SU-DHL-6 (cell line): ENCODE measurements at regions not wholly inside any gene's neighbourhood (a gene's known extent, or its start where the extent isn't known, plus 50 kb on each side); places are given as distances from the start of the nearest gene placed in this dataset.
A peak's percentile ranks its signal among the peaks of the same experiment; 100 is the strongest.

Source experiments
- H2AFZ ChIP-seq: fragments of 200-600 bp; sonication (generic); 2 replicates; pipeline ENCODE4 v1.6.1; 2014; ENCODE audit warnings: low read depth, mild to moderate bottlenecking, moderate library complexity, mixed read lengths, antibody characterized with exemption, low read length; ENCODE audit not compliant: severe bottlenecking
- H3F3A ChIP-seq: fragments of 200-600 bp; shearing (Covaris generic); 2 replicates; pipeline ENCODE4 v1.6.0; 2016; ENCODE audit warnings: antibody characterized with exemption, mild to moderate bottlenecking; ENCODE audit not compliant: insufficient read depth
- H3K27ac ChIP-seq: fragments of 200-600 bp; sonication (generic); 2 replicates; pipeline ENCODE4 v1.5.1; 2016; ENCODE audit warnings: low read depth, mild to moderate bottlenecking, low read length, moderate library complexity, mixed read lengths
- H3K27me3 ChIP-seq: fragments of 200-600 bp; sonication (generic), shearing (Covaris generic); 2 replicates; pipeline ENCODE4 v1.6.0; 2014; ENCODE audit warnings: mild to moderate bottlenecking, low read length
- H3K36me3 ChIP-seq: fragments of 200-600 bp; sonication (generic); 2 replicates; pipeline ENCODE4 v1.6.1; 2014; ENCODE audit warnings: mild to moderate bottlenecking, low read length, mixed read lengths
- H3K4me2 ChIP-seq: fragments of 300-600, 200-600 bp; shearing (Covaris generic), sonication (generic); 2 replicates; pipeline ENCODE4 v1.6.0; 2014; ENCODE audit warnings: low read length, low read depth, mild to moderate bottlenecking; ENCODE audit not compliant: poor library complexity, severe bottlenecking
- H3K4me3 ChIP-seq: fragments of 200-600 bp; sonication (generic); 2 replicates; pipeline ENCODE4 v1.5.1; 2014; ENCODE audit warnings: antibody characterized with exemption, low read length, mild to moderate bottlenecking, mixed read lengths; ENCODE audit not compliant: insufficient read depth, poor library complexity, severe bottlenecking
- H3K79me2 ChIP-seq: fragments of 200-600 bp; sonication (generic); 2 replicates; pipeline ENCODE4 v1.6.1; 2014; ENCODE audit warnings: mild to moderate bottlenecking, low read length, moderate library complexity; ENCODE audit not compliant: insufficient read depth
- H3K9ac ChIP-seq: fragments of 200-600 bp; sonication (generic); 2 replicates; pipeline ENCODE4 v1.7.0; 2014; ENCODE audit warnings: mild to moderate bottlenecking, low read length
- H3K9me2 ChIP-seq: fragments of 200-600 bp; sonication (generic); replicated peaks from 2 replicates; pipeline ENCODE4 v1.6.1; 2014; ENCODE audit warnings: low read length; ENCODE audit not compliant: insufficient read depth
- H3K9me3 ChIP-seq: fragments of 200-600 bp; sonication (generic); 2 replicates; pipeline ENCODE4 v1.6.1; 2014; ENCODE audit warnings: low read length, mixed read lengths; ENCODE audit not compliant: insufficient read depth
- H4K20me1 ChIP-seq: fragments of 200-600 bp; sonication (generic); 2 replicates; pipeline ENCODE4 v1.6.1; 2014; ENCODE audit warnings: low read depth, mild to moderate bottlenecking, antibody characterized with exemption, low read length, moderate library complexity, mixed read lengths
- CTCF ChIP-seq: fragments of 200-600 bp; sonication (generic); IDR thresholded peaks from one replicate; pipeline ENCODE4 v1.5.1; 2017; ENCODE audit warnings: antibody characterized with exemption, mild to moderate bottlenecking, low read length, moderate library complexity; ENCODE audit not compliant: insufficient read depth, poor library complexity, severe bottlenecking
- EZH2phosphoT487 ChIP-seq: fragments of 200-600 bp; sonication (generic), shearing (Covaris generic); conservative IDR thresholded peaks from 2 replicates; pipeline ENCODE4 v1.6.1; 2018; ENCODE audit warnings: mild to moderate bottlenecking, antibody characterized with exemption, low read length, moderate library complexity, mixed read lengths

GRCh38 chr6:155519176-155519738, 63.6 kb upstream of the NOX3 start:
- no peaks in the 10 kb centered on the region for H3K27me3 ChIP-seq
- TF ChIP-seq EZH2phosphoT487: no peak
- TF ChIP-seq CTCF: no peak
- H3K4me3 ChIP-seq: no peak overlapping the region
- H3K9ac ChIP-seq: no peak overlapping the region
- H2AFZ ChIP-seq: no peak overlapping the region
- no peaks in the 10 kb centered on the region for H3K9me3 ChIP-seq
- no peaks in the 10 kb centered on the region for H3K9me2 ChIP-seq
- H4K20me1 ChIP-seq: no peaks in the 10 kb centered on the region
- H3K79me2 ChIP-seq: no peaks in the 10 kb centered on the region
- H3K36me3 ChIP-seq: no peaks in the 10 kb centered on the region
- no peaks in the 10 kb centered on the region for H3F3A ChIP-seq
- H3K27ac ChIP-seq: no peak overlapping the region
- H3K4me2 ChIP-seq: no peak overlapping the region

GRCh38 chr6:155517294-155517693, 61.7 kb upstream of the NOX3 start:
- Histone ChIP-seq H2AFZ (no peak overlapping the region), H3K36me3 (no peaks in the 10 kb centered on the region), H3K79me2 (no peaks in the 10 kb centered on the region), H3K4me3 (no peak overlapping the region), H4K20me1 (no peaks in the 10 kb centered on the region), H3K27me3 (no peaks in the 10 kb centered on the region), H3K9me2 (no peaks in the 10 kb centered on the region), H3K27ac (no peak overlapping the region), H3K4me2 (no peak overlapping the region), H3F3A (no peaks in the 10 kb centered on the region), H3K9me3 (no peaks in the 10 kb centered on the region), H3K9ac (no peak overlapping the region)
- TF ChIP-seq CTCF (no peak), EZH2phosphoT487 (no peak)

GRCh38 chr6:155510879-155511278, 55.2 kb upstream of the NOX3 start:
- Histone ChIP-seq H3K36me3 (no peaks in the 10 kb centered on the region), H3K27ac (no peak overlapping the region), H3K9me2 (no peaks in the 10 kb centered on the region), H4K20me1 (no peaks in the 10 kb centered on the region), H3K27me3 (no peaks in the 10 kb centered on the region), H3K9me3 (no peaks in the 10 kb centered on the region), H3K9ac (no peak overlapping the region), H3K79me2 (no peaks in the 10 kb centered on the region), H3K4me3 (no peak overlapping the region), H2AFZ (no peak overlapping the region), H3K4me2 (peak overlapping the region; percentile 8), H3F3A (no peaks in the 10 kb centered on the region)
- TF ChIP-seq CTCF: no peak
- no peak for TF ChIP-seq EZH2phosphoT487
